HG03139 (cell line): ENCODE measurements at regions not wholly inside any gene's neighbourhood (a gene's known extent, or its start where the extent isn't known, plus 50 kb on each side); places are given as distances from the start of the nearest gene placed in this dataset.

Experiments
- ATAC-seq: cut with Tn5 transposase; IDR thresholded peaks from one replicate; pipeline ENCODE4 v1.9.1; 2021; ENCODE audit not compliant: unreplicated experiment

DNA sequence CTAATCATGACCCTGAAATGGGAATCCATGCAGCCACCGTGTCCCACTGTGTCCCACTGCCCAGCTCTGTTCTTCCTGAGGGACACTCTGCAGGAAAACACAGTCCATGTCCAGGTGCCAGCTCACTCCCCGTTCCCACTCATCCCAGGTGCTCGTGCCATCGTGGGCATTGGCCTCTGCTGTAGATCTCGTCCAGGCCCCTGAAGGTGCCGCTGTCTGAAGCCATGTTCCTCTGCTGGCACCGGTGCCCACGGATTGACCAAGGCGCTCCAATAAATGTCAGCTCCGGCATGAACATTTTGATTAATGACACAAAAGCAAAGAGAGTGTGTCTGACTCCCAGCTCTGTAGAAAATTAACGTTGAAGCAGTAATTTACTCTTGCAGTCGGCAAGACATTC lies 280.1 kb upstream of the SALL3 start:
- no peak for ATAC-seq

DNA sequence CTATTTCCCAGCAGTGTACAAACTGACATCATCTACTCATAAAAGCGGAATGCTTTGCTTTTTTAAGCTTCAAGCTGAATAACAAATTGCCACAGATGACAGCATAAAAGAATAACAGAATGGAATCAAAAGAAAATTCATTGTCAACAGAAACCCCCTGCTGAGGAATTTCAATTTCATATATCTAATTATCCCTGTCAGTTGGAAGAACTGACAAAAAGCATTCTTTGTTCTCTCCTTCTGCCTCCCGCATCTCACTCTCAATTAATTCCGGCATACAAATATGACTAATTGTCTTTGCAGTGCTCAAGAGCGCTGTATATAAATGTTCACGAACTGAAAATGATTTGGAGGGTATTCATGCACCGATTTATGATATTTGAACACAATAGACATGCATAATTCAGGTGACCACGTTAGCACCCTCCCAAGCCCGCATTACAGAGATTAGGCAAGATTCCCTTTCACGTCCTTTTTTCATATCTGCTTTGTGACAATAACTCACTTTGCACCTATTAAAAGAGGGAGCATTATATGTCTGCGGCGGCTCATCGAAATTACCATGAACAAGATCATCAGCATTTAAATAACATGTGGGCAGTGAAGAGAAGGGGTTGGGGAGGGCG lies 277.7 kb upstream of the SALL3 start:
- ATAC-seq, result no peak

DNA sequence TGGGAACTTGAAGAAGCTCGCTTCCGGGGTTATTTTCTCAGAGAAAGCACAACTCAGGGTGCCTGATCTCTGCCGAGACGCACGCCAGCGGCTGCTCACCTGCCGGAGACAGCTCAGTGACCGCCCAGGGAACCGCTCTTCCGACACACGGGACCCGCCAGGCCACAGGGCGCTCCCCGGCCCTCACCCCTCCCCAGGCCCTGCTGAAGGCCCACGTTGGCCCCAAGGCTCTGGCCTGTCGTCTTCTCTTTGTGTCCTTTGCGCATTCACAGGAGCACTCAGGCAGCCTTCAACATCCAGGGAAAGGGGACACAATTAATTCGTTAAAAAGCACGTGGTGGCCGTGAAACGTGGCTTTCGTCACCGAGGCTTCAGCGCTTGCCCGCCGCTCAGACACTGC lies 276.3 kb upstream of the SALL3 start:
- ATAC-seq, result no peak

DNA sequence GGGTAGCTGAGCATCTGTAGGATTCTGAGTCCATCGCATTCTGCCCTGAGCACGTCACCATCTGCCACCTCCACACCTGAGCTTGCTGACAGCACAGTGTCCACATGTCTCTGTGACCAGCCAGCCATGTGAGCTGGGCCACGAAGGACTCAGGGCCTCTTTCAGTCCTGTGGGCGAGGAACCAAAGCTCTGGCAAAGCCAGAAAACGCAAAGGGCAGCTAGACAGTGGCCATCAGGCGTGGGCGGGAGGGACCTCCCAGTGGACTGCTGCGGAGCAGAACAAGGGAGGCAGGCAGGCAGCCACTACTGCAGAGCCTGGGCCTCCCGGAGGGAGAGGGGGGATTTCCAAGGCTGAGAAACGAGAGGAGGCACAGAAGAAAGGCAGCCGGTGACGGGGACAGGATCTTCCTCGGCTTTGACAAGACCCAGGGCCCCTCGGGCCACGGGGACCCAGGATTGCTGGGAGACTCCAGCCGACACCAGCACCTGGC lies 274.6 kb upstream of the SALL3 start:
- ATAC-seq, result no peak

DNA sequence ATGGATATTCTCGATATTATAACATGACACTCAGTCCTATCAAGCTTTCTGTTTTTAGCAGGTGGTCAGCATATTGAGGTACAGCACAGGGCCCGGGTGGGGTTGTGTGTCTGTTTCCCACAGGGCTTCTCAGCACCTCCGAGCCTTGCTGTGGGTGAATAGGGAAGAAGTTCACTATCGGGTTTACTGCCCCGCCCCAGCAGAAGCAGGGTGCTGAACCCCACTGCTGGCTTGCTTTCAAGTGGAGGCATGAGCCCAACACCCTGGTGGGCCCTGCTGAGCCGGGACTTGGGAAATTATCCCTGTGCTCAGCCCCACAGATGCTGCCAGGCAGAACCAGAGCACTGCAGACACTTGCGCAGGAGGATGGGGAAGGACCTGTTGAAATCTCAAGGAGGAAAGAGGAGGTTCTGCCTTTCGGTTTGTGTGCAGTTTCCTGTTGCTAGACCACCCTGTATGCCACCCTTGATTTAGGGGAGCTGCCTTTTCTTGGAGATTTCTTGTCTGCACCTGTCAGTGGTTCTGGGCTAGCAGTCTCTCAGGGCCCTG lies 270.3 kb upstream of the SALL3 start:
- no peak for ATAC-seq

DNA sequence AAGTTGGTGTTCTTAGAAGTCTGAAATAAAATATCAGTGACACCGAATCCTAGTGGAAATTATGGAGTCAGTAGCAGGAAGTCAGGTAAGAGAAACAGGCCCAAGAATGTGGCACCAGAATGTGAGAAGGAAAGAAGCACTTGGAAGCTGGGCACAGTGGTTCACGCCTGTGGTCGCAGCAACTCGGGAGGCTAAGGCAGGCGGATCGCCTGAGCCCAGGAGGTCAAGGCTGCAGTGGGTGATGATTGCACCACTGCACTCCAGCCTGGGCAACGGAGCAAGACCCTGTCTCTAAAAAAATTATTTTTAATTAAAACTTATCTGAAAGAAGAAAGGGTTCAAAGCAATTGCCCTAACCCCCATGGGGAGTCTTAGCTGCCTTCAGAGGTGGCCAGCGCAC lies 268.3 kb upstream of the SALL3 start:
- no peak for ATAC-seq

DNA sequence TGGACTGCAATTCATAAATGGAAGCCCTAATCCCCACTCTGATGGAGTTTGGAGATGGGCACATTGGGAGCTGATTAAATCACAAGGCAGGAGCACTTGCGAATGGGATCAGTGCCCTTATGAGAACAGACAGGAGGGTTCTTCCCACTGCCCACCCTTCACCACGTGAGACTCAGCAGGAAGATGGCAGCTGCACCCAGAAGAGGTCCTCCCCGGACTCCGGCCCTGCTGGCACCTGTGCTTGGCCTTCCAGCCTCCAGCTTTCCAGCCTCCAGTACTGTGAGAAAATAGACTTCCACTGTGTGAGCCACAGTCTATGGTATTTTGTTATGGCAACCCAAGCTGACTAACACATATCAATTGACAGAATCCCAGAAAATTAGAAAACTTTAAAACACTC lies 267.6 kb upstream of the SALL3 start:
- ATAC-seq, result no peak

DNA sequence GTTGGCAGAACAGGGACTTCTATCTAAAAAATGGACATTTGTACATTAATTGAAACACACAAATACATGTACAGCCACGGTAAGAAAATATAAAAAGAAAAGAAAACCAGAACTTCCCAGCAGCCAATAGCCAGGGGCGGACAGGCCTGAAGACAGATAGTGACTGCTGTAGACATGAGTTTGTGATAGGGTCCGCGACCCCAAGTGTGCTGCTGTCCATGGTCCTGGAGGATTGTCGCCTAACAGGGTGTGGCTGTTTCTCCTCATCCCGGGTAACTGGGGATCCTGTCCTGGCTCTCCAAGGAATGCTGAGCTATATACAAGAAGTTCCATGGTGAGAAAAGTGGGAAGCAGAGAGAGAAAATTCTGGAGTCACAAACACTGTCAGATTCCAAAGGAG lies 266.5 kb upstream of the SALL3 start:
- ATAC-seq, result no peak

DNA sequence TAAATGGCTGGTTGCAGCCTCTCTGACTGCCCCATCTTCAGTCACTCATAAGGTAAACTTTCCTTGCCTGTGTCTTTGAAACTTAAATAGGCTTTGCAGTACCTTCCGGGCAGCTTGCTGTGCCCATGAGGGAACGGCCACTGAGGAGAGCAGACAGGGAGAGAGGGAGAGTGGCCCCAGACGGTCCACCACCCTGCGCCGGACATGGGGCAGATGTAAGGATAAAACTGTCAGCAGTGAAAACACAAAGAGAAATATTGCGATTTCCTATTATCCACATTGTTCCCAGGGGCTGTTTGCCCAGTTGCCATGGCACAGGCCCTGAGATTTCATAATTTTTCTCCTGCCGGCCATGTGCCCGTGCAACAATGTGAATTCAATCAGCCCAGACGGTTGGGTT lies 265.9 kb upstream of the SALL3 start:
- ATAC-seq, result no peak

DNA sequence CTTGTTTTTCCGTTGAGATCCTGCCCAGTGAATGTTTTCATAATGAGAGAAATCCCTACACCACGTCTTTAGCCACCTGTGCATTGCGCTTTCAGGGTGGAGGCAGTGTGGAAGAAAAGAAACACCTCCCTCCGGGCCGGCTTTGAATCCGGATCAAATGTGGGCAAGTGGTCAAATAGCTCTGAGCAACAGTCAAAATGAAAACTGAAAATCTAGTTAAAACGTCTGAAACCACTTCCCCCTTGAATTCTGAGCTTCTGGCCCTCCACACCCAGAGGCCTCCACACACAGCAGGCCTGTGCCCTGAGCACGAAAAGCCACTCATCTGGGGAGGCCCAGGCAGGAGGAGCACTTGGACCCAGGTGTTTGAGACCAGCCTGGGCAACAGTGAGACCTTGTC lies 263.6 kb upstream of the SALL3 start:
- ATAC-seq, result no peak

DNA sequence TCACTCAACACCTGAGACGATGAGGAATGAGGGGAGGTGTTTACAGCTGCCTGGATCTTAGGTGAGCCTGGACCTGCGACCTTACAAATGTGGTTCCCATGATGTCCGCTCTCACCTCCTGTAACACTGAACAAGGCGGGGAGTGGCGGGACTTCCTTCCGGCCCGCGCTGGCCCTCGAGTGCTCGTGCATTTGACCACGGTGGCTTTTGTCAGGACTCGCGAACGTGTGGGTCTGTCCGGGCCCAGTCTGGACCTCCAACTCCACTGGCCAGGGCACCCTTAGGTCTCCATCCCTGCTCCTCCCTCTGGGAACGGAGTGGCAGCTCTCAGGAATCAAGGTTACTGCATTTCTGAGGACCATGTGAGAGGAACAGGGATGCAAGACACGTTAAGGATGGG lies 263.0 kb upstream of the SALL3 start:
- ATAC-seq, result no peak

DNA sequence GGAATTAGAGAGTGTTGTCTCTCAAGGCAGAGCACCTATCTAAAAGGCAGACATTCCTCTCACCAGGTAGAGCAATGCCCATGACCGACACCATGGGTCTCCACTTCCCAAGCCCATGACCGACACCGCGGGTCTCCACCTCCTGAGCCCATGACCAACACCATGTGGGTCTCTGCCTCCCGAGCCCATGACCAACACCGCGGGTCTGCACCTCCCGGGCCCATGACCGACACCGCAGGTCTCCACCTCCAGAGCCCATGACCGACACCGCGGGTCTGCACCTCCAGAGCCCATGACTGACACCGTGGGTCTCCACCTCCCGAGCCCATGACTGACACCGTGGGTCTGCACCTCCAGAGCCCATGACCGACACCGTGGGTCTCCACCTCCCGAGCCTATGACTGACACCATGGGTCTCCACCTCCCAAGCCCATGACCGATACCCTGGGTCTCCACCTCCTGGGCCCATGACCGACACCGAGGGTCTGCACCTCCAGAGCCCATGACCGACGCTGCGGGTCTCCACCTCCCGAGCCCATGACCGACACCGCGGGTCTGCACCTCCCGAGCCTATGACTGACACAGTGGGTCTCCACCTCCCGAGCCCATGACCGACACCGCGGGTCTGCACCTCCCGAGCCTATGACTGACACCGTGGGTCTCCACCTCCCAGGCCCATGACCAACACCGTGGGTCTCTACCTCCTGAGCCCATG lies 262.4 kb upstream of the SALL3 start:
- ATAC-seq, result no peak

DNA sequence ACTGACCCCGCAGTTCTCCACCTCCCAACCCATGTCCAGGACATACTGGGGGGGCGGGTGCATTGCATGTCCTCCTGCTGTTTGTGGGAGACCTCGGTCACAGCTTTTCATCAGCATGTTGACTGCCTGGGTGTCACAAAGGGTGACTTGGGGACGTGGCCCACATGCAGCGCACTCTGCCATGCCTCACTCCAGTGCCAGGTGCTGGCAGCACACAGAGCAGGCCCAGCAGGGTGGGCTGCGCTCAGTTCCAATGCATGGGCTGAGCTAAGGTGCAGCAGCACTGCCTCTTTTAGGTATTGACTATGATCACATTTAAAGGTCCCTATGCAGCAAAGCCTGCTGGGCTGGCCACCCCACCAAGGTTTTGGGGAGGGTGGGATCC lies 261.9 kb upstream of the SALL3 start:
- ATAC-seq, result no peak

DNA sequence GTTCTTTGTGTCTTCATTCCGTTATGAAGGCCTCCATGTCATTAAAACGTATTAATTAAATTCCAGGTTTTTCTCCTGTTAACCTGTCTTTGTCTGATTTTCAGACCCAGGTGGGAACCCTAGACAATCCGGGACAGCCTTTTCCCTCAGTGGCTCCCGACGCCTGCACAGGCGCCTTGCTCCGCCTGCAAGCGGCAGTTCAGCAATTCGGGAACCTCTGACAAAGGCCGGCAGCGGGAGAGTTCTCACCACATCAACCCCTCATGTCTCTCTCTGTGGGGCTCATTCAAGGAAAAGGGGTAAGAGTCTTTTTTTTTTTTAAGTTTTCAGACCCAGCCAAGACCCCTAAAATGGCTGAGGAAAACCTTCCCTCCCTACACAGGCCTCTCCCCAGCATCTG lies 259.8 kb upstream of the SALL3 start:
- no peak for ATAC-seq

DNA sequence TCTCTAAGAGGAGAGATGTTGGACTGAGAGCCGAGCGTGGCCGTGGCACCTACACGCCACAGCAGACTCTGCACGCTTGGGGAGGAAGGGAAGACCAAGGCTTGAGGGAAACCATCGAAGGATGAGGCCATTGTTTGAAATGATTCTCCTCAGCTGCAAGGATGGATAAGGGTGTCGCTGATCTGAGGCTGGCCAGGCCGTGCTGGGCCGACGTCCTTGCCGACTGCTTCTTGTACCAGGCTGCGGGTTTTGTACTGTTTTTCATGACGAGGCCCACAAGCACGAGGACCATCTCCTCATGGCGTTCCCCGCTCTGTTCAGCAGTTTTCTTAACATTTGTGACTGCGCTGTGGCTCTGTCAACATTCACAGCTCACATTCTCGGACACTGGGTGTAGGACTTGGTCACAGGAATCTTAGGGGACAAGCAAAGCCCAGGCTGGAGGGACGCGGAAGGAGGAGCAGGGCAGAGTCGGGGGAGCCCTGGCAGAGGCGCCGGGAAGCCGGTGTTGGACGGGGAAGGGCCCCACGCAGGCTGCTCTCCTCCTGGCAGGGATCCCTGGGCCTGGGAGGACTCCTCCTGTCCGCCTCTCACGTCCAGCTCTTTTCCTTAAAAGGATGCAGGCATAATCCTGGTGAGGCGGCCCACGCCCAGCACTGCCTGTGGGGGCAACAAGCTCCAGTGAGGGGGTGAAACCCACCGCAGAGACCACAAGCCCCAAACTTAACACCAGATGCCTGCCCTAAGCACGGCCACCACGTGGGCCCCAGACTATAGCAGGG lies 259.0 kb upstream of the SALL3 start:
- no peak for ATAC-seq

DNA sequence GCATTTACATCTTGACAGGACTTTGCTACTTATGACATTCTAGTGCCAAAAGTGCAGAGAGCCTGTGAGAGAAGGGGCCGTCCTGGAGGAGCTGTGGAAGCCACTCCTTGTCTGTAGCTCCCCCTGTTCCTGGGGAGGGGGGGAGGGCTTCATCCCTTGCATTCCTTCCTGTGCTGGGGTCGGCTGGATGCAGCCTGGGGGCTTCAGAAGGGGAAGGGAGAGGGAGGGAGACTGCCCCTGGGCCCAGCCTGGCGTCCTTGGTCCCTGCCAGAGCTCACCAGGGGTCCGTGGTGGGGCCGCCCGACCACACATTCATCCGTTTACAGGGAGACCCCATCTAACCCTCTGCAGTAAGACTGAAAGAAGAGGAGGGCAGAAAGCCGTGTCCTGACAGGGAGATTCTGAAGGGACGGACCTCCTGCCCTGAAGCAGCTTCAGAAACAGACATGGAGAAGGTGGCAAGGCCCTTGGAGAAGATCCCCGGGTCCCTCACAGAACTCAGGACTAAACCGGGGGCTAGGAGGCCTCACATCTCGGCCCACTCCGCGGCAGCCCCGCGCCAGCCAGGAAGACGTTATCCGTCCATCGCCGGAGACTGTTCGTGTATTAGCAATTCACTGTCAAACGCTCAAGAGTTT lies 258.3 kb upstream of the SALL3 start:
- ATAC-seq, result no peak

DNA sequence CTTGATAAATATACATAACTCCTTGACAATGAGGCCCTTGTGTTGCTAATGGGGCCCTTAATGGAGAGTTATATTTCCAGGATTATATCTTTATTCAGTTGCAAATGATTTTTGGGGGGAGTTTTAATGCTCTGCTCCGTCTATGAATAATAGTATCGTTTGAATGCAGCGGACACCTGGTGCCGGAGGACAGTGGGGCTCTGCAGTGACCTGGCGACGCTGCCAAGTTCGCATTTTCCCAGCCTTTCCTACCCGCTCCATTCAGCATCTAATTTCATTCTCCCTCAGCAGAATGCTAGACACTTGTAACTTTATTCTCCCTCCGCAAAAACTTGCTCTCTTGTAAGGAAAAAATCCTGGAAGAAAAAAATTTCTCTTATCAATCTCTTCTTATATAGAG lies 257.6 kb upstream of the SALL3 start:
- no peak for ATAC-seq

DNA sequence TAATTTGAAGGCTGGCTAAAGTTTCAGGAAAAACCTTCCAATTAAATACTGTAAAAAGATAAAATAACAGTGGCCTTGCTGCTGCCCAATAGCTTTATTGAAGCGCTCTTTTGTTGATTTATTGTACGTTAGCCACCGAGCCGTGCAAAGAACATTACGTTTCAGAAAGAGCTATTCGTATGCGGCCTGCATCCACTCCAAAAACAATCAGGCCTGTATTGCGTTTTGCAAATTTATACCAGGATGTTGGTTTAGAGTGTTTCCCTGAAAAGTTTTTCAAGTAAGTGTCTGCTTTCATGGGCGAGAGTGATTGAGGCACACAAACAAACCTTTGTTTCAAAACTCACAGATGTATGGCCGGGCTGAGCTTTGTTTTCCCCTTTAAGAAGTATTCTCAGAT lies 257.2 kb upstream of the SALL3 start:
- ATAC-seq, result no peak

DNA sequence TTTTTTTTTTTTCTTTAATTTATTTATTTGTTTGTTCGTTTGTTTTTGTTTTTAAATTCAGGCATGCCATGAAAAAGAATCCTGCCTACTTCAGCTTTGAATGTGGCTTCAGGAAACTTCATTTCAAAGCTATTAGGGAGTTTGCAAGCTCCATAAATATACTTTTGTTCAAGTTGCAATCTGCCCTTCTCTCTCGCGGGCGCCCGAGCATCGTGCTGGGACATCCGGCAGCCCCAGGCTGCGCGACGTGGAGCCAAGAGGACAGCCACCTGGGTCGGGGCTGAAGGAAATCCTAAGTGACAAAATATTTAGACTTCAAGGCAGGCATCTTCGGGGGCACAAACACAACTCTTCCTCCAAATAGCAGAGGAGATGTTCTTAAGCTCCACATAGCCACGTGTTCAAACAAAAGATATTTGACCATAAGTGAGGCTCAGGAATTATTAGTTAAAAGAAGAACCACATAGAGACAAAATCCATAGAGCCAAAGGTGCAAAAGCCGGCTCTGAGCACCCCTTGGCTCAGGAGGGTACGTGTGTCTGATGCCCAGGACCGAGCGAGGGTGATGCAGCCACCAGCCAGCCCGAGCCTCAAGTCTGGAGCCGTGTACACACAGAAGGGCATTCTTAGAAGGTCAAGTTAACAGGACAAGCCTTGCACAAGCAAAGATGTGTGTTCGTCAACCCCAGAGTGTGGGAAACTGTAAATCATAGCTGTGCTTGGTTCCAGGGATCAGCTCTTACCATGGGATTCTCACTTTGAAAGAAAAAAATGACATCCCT lies 256.5 kb upstream of the SALL3 start:
- ATAC-seq, result no peak

DNA sequence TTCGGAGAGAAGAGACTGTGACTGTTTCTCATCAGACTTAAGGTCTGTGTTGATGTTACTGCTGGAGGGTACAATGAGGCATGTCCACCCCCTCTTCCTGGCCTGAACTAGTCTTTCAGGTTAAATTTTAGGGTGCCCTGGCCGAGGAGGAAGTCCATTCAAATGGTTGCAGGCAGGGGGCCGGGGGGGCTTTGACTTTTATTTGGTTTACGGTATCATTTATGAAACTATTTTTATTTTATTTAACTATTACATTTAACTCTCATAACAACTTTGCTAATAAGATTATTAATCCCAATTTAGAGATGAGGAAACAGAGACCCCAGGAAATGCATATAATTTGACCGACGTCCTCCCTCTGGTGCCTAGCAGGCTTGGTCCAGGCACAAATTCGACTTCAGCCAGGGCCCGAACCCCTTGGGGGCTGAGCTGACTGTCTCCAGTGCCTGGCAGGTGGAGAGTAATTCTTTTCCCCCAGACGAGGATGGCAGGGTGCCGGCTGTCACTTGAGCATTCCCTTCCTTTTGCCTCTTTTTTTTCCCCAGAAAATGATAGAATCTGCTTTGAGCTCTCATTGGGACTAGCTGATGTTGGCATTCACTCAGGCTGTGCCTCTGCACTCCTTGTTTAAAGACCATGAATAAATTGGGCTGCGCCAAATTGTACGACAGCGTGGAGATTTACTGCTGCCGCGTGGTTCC lies 255.3 kb upstream of the SALL3 start:
- no peak for ATAC-seq
